NCI-H460 (cell line): ENCODE measurements at regions not wholly inside any gene's neighbourhood (a gene's known extent, or its start where the extent isn't known, plus 50 kb on each side); places are given as distances from the start of the nearest gene placed in this dataset.
"Not testable (repeated sequence)": the region's sequence is repeated elsewhere in the genome, so short reads cannot be mapped to it uniquely, and the experiment has no call there.

Experiments used
- DNase-seq: peaks from one replicate; pipeline ENCODE4 v3.0.0-alpha.2; 2016; ENCODE audit warnings: low read depth; ENCODE audit errors: extremely low read depth

- not testable (repeated sequence) for DNase-seq
Measured at GRCh38 chr2:76697439-76697838, 824.7 kb downstream of the LRRTM4 start.

GRCh38 chr2:76692908-76693307 is 829.3 kb downstream of the LRRTM4 start:
- no peak for DNase-seq

GRCh38 chr2:76688732-76689131 is 833.4 kb downstream of the LRRTM4 start:
- no peak for DNase-seq

GRCh38 chr2:76687923-76688322 is 834.3 kb downstream of the LRRTM4 start:
- no peak for DNase-seq

- DNase-seq = no peak
Measured at GRCh38 chr2:76684756-76685155, 837.4 kb downstream of the LRRTM4 start.

- DNase-seq = no peak
Measured at GRCh38 chr2:76679025-76679396, 843.2 kb downstream of the LRRTM4 start.

GRCh38 chr2:76678383-76679024 is 843.7 kb downstream of the LRRTM4 start:
- DNase-seq = no peak

GRCh38 chr2:76675212-76675611 is 847.0 kb downstream of the LRRTM4 start:
- DNase-seq = no peak

- no peak for DNase-seq
Measured at GRCh38 chr2:76672798-76673197, 849.4 kb downstream of the LRRTM4 start.

- no peak for DNase-seq
Measured at GRCh38 chr2:76669966-76670465, 852.2 kb downstream of the LRRTM4 start.

- DNase-seq = no peak
Measured at GRCh38 chr2:76668279-76668678, 853.9 kb downstream of the LRRTM4 start.

GRCh38 chr2:76667821-76668271 is 854.3 kb downstream of the LRRTM4 start:
- DNase-seq = no peak

GRCh38 chr2:76642129-76642528 is 880.0 kb downstream of the LRRTM4 start:
- DNase-seq = no peak

GRCh38 chr2:76641506-76641905 is 880.7 kb downstream of the LRRTM4 start:
- DNase-seq = no peak

- no peak for DNase-seq
Measured at GRCh38 chr2:76640905-76641304, 881.3 kb downstream of the LRRTM4 start.

GRCh38 chr2:76639171-76639680 is 883.0 kb downstream of the LRRTM4 start:
- DNase-seq = no peak

- DNase-seq = no peak
Measured at GRCh38 chr2:76633276-76633921, 888.8 kb downstream of the LRRTM4 start.

- DNase-seq = no peak
Measured at GRCh38 chr2:76625101-76625500, 897.1 kb downstream of the LRRTM4 start.

- DNase-seq = no peak
Measured at GRCh38 chr2:76613330-76613729, 902.6 kb upstream of the GCFC2 start.

- DNase-seq = no peak
Measured at GRCh38 chr2:76612764-76613163, 902.0 kb upstream of the GCFC2 start.

- DNase-seq = no peak
Measured at GRCh38 chr2:76610451-76610850, 899.7 kb upstream of the GCFC2 start.

GRCh38 chr2:76599732-76600368 is 889.1 kb upstream of the GCFC2 start:
- peak; percentile 84 for DNase-seq
